Activated CD4-positive, alpha-beta T cell treated with anti-CD3 and anti-CD28 coated beads, Interleukin-2, amount 50 U/mL, for 16 hours (primary cell): ENCODE measurements at regions not wholly inside any gene's neighbourhood (a gene's known extent, or its start where the extent isn't known, plus 50 kb on each side); places are given as distances from the start of the nearest gene placed in this dataset.

Experiments
- DNase-seq: peaks from one replicate; pipeline ENCODE4 v3.0.0-alpha.2; 2020

- no peak for DNase-seq
Measured at GRCh38 chr2:106720026-106720425, 165.9 kb downstream of the ST6GAL2 start.

GRCh38 chr2:106724301-106724794 is 161.6 kb downstream of the ST6GAL2 start:
- DNase-seq = no peak

GRCh38 chr2:106734165-106734564 is 151.8 kb downstream of the ST6GAL2 start:
- no peak for DNase-seq

GRCh38 chr2:106735807-106736206 is 150.2 kb downstream of the ST6GAL2 start:
- no peak for DNase-seq

GRCh38 chr2:106736221-106736620 is 149.7 kb downstream of the ST6GAL2 start:
- DNase-seq = no peak

- no peak for DNase-seq
Measured at GRCh38 chr2:106745468-106745867, 140.5 kb downstream of the ST6GAL2 start.

GRCh38 chr2:106749823-106750222 is 136.1 kb downstream of the ST6GAL2 start:
- no peak for DNase-seq
